AG10803 (cell line): ENCODE measurements at regions not wholly inside any gene's neighbourhood (a gene's known extent, or its start where the extent isn't known, plus 50 kb on each side); places are given as distances from the start of the nearest gene placed in this dataset.

ENCODE experiments used
- DNase-seq: peaks from one replicate; pipeline ENCODE4 v3.0.0; 2010; ENCODE audit warnings: low read depth
- H3K4me3 ChIP-seq: 2 replicates; pipeline ENCODE4 v1.5.1; 2011; ENCODE audit warnings: mild to moderate bottlenecking, low read length, control low read depth
- TF ChIP-seq, protein P1 (sequence below): conservative IDR thresholded peaks from 2 replicates; pipeline ENCODE4 v1.5.1; 2011; ENCODE audit warnings: mild to moderate bottlenecking, low read length, control low read depth, inconsistent platforms

GRCh38 chr6:128569732-128570679 is 49.6 kb upstream of the PTPRK start:
- TF ChIP-seq, protein P1, sequence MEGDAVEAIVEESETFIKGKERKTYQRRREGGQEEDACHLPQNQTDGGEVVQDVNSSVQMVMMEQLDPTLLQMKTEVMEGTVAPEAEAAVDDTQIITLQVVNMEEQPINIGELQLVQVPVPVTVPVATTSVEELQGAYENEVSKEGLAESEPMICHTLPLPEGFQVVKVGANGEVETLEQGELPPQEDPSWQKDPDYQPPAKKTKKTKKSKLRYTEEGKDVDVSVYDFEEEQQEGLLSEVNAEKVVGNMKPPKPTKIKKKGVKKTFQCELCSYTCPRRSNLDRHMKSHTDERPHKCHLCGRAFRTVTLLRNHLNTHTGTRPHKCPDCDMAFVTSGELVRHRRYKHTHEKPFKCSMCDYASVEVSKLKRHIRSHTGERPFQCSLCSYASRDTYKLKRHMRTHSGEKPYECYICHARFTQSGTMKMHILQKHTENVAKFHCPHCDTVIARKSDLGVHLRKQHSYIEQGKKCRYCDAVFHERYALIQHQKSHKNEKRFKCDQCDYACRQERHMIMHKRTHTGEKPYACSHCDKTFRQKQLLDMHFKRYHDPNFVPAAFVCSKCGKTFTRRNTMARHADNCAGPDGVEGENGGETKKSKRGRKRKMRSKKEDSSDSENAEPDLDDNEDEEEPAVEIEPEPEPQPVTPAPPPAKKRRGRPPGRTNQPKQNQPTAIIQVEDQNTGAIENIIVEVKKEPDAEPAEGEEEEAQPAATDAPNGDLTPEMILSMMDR, result no peak
- peak; percentile 95 for DNase-seq
- H3K4me3 ChIP-seq, result no peak overlapping the region
